ENCODE measurements at regions not wholly inside any gene's neighbourhood (a gene's known extent, or its start where the extent isn't known, plus 50 kb on each side); places are given as distances from the start of the nearest gene placed in this dataset.

GRCh38 chr11:95702526-95702925 is 87.1 kb downstream of the FAM76B start:
- Histone ChIP-seq H3K27ac (peak overlapping the region in 1 of 10 donors; percentile 60), H3K36me3 (no peaks in the 10 kb centered on the region), H3K4me1 (peaks cover 0 to 68% (median 23%) of the 10 kb centered on the region in 9 donors), H3K4me3 (no peak overlapping the region), H3K27me3 (no peaks in the 10 kb centered on the region), H3K9me3 (no peaks in the 10 kb centered on the region)
- no peak for DNase-seq
- intact Hi-C loops (cut with DNase I): loop anchor here in 7 of 10 donors (5.0 to 10.0 kb wide), 6 partner anchors 50 to 638 kb away; partner anchors contain the start of genes SESN3 (in 4 of the 7) and SRSF8 (in 3 of the 7)
- TF ChIP-seq CTCF (IDR thresholded peaks at IDR 0.05): no peak
- ATAC-seq: no peak
- WGBS, 2 donors: 73 to 78% methylated on average over 2 of the region's 2 CpGs

- H3K9me3 ChIP-seq: no peaks in the 10 kb centered on the region
- WGBS, 2 donors: 82 to 85% methylated on average over 6 of the region's 6 CpGs
- TF ChIP-seq CTCF (IDR thresholded peaks at IDR 0.05): no peak
- no peak overlapping the region for H3K4me3 ChIP-seq
- H3K27me3 ChIP-seq: no peaks in the 10 kb centered on the region
- ATAC-seq (no peak), DNase-seq (no peak)
- H3K4me1 ChIP-seq: peaks cover 0 to 67% (median 23%) of the 10 kb centered on the region in 9 donors
- intact Hi-C loops (cut with DNase I): loop anchor here in 7 of 10 donors (5.0 to 10.0 kb wide), 6 partner anchors 48 to 636 kb away; partner anchors contain the start of genes SESN3 (in 4 of the 7) and SRSF8 (in 3 of the 7)
- peak overlapping the region in 1 of 10 donors; percentile 75 for H3K27ac ChIP-seq
- H3K36me3 ChIP-seq: no peaks in the 10 kb centered on the region
These were observed 89.1 kb downstream of the FAM76B start for GRCh38 chr11:95700471-95700817.

GRCh38 chr11:95699631-95700470 is 89.7 kb downstream of the FAM76B start:
- no peaks in the 10 kb centered on the region for H3K9me3 ChIP-seq
- H3K27me3 ChIP-seq: no peaks in the 10 kb centered on the region
- peak overlapping the region in 3 of 10 donors; percentile 32 to 75 (median 46) for H3K27ac ChIP-seq
- H3K4me1 ChIP-seq: peaks cover 0 to 61% (median 17%) of the 10 kb centered on the region in 9 donors
- 79 to 82% methylated on average over 2 of the region's 2 CpGs for WGBS, 2 donors
- no peak for TF ChIP-seq CTCF (IDR thresholded peaks at IDR 0.05)
- H3K4me3 ChIP-seq: no peak overlapping the region
- no peaks in the 10 kb centered on the region for H3K36me3 ChIP-seq
- ATAC-seq: no peak
- intact Hi-C loops (cut with DNase I): loop anchor here in 7 of 10 donors (5.0 to 10.0 kb wide), 6 partner anchors 48 to 635 kb away; partner anchors contain the start of genes SESN3 (in 4 of the 7) and SRSF8 (in 3 of the 7)
- no peak for DNase-seq

- intact Hi-C loops (cut with DNase I): no loop called here
- peak in 3 of 8 donors; percentile 28 to 48 (median 33) for ATAC-seq
- TF ChIP-seq CTCF (IDR thresholded peaks at IDR 0.05): no peak
- H3K27ac ChIP-seq: peak overlapping the region in 5 of 10 donors; percentile 14 to 75 (median 32)
- DNase-seq: no peak
- peaks cover 0 to 57% (median 9%) of the 10 kb centered on the region in 9 donors for H3K4me1 ChIP-seq
- H3K27me3 ChIP-seq: no peaks in the 10 kb centered on the region
- 68 to 82% methylated on average over 4 of the region's 4 CpGs for WGBS, 2 donors
- no peak overlapping the region for H3K4me3 ChIP-seq
- H3K36me3 ChIP-seq: no peaks in the 10 kb centered on the region
- H3K9me3 ChIP-seq: no peaks in the 10 kb centered on the region
These were observed 90.7 kb downstream of the FAM76B start for GRCh38 chr11:95698676-95699557.
